Stimulated activated CD8-positive, alpha-beta memory T cell treated with anti-CD3 and anti-CD28 coated beads, Interleukin-15, amount 100 ng/mL, for 24 hours (primary cell): ENCODE measurements at regions not wholly inside any gene's neighbourhood (a gene's known extent, or its start where the extent isn't known, plus 50 kb on each side); places are given as distances from the start of the nearest gene placed in this dataset.

Experiments used
- DNase-seq: peaks from one replicate; pipeline ENCODE4 v3.0.0-alpha.2; 2020; ENCODE audit warnings: low read depth

DNA sequence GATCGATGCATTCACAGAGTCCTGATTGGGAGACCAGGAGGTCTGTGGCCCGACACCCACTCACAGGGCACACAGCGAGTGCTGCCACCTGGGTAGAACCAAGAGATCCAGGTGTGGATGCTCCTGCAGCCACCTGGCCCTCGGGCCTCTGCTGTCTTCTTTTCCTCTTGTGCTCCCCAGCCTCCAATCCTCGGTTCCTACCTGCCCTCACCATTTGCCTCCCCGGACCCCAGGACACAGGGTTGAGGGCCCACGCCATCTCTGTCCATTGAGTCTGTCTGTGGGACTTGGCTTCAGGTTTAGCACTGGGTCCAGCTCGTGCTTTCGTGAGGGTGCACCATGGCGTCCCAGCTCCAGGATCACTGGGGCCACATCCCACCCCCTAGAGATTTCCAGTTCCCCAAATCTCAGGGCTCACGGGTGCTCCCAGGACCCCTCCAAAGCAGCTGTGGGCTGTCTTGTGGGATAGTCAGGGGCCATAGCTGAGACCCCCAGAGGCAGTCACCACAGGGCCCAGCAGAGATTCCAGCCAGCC, 591.1 kb downstream of the BRD1 start:
- DNase-seq: no peak

DNA sequence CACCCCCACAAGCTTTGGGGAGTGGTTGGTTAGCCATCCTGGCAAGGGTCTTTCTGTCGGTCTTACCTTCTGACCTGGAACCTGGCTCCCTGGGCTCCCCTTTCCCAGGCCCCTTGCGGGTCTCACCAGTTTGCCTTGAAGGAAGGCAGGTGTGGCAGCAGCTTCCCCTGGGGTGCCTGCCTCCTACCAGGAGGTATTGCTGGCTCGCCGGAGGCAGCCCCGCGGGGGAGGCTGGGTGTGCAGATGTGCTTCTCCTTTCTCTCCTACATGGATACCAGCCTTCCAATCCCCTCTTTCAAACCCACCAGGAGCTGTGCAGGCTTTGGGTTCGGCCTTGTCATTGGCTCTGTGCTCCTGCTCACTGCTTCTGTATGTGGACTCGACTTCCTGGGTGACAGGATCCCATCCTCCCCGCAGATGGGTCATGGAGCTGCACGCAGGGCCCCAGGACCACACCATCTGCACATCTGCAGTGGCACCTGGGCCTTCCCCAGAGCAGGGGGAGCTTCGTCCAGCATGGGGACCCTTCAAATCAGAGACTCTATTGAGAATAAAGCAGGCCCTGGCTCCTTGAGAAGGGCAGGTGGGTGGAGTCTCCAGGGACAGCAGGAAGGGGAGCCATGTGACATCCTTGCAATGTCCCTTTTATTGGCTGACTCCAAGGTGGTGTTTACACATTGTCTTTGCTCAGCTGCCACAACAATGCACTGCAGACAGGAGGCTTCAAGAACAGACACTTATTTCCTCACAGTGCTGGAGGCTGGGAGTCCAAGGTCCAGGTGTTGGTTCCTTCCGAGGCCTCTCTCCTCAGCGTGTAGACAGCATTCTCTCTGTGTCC, 592.0 kb downstream of the BRD1 start:
- DNase-seq: no peak

DNA sequence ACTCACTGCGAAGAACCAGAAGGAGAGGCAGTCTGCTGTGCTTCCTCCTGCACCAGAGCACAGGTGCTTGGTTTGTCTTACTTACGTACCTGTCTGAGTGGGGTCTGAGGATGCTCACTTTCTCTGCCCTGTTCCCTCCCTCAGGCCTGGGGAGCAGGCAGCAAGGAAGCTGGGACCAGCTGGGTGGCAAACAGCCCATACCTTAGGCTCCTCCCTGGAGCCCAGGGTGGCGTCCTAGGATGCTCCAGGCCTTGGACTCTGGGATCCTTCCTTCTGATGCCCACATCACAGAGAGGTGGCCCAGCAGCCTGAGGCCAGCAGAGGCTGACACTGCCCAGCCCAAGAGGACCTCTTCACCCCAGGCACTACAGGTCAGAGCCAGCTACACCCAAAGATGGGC, 593.2 kb downstream of the BRD1 start:
- no peak for DNase-seq

DNA sequence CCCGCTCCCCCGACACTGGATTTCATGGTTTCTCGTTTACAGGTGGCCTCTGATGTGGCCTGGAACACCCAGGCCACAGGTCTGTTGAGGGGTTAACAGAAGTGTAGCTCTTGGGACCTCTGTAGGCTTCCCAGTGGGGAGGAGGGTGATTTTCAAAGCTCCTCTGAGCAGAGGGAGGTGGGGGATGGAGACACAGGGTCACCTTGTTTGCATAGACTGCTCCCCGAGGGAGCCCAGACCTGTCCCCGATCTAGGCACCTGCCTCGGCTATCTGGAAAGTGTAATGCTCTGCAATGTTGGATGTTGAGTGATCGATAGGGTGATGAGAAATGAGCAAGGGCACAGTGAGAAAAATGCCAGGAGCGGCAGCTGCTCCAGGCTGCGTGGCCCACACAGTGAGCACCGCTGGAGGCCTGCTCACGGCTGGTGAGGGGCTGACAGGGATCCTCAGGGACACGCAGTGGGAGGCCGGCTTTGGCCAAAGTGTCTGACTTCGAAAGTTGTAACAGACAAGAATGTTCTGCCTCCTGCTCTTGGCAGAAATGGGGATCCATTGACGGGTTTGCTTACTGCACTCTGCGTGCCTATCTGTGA, 594.1 kb downstream of the BRD1 start:
- DNase-seq: no peak

DNA sequence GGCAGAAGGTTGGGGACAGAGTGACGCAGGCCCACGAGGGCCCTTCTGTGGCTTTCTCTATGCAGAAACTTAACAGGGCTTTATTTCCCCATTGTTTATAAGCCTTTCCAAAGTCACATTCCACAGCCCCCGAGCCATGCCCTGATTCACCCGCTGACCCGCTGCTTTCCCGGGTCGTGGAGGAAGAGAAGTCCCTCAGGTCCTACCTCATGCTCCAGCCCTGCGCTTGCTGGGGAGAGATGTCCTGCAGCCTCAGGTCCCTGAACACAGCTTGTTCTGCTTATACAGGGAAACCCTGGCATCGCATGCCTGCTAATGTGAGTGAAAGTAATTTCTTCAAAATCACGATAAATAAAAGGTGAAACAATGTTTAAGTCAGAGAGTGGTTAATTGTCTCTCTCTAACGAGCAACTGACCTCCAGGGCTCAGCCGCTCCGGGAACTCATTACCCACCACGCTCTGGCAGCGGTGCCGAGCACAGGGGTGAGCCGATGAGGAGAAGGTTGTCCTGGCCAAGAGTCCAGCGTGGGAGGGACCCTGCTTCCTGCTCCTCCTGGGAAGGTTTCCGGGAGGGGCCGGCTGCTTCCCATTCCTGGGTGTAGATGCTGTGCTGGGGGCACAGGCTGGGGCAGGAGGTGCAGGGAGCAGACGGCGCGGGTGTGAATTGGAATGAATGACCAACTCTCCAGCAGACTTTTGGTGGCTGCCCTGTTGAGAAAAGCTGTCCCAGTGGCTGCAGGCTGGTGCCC, 595.2 kb downstream of the BRD1 start:
- DNase-seq: no peak

DNA sequence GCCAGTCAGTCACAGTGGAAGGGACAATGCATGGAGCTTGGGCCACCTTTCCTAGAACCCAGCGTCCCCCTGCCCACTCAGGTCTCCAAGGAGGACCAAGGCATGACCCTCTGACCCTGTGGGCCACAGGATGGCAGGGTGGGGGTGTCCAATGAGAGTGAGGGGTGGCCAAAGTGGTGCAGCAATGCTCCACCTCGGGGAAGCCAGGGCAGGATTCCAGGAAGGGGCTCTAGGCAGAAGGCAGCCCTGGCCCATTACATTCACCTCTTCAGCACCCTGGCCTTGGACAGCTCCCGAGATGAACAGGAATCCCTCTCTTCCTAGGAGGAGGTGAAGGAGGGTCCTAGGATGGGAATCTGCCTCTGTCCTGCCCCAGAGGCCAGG, 597.5 kb downstream of the BRD1 start:
- no peak for DNase-seq

DNA sequence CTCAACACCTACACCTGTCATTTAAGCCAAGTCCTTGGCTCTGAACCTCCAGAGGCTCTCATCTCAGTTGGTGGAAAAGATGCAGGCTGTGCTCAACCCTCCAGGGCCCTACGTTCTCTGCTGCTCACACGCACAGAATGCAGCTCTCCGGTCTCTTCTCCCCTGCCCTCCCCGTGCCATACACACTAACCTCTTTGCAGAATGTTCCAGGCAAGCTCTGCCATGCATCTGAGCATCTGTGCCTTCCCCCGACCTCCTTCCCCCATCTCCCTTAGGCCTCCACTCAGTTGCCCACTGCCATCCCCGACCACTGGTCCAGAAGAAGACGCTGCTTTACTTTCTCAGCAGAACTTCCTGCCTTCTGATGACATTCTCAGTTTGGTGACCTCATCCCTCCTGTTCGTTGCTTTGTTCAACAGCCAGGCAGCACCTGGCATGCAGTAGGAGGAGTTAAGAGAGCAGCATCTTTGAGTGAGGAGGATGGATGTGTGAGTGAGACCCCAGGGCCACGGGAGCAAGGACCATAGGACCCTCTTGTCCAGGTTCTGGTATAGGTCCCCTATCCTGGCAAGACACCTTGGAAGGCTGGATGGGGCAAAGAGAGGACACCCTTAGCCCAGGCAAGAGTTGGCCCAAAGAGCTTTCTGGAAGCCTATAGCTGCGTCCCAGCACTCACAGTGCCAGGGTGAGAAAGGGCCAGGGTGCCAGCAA, 598.0 kb downstream of the BRD1 start:
- no peak for DNase-seq

DNA sequence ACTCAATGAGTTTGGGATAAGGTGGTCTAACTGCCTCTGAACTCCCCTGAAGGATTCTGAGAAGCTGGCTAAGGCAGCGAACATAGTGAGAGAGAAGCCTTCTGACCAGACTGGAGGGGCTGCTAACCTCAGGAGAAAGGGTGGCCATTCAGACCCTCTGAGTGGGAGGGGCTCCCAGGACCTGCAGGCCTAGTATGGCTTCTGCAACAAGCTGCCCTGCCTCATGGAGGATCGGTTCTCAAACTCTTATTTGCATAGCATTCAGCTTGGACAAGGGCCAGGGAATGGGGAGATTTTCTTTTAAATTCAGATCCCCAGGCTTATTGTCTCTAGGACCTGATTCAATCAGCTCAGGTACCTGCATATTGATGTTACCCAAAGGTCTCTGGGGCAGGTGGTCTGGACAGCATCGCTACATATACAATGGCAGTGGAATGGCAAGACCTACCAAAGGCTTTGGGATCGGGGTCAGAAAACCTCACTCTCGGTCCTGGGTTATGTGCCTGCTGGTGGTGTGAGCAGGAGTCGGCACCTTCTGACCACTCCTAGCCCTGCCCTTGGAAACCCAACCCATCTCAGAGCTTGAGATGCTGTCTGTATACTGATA, 599.1 kb downstream of the BRD1 start:
- DNase-seq: no peak

DNA sequence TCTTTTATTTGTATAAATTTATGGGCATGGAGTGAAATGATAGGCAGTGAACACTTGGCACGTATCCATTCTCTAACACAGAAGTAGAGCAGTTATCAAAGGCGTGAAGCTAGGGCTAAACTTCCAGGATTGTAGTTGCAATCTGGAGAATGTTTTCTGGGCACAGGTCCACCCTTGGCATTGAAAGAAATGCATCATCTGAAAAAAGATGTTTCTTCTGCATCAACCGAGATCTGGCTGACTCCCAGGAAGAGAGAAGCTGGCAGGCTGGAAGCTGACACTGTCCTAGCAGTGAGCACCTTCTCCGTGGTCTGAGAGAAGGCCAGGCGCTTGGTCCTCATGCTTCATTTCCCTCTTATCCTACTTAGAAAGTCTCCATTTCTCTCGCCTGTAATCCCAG, 600.0 kb downstream of the BRD1 start:
- no peak for DNase-seq

DNA sequence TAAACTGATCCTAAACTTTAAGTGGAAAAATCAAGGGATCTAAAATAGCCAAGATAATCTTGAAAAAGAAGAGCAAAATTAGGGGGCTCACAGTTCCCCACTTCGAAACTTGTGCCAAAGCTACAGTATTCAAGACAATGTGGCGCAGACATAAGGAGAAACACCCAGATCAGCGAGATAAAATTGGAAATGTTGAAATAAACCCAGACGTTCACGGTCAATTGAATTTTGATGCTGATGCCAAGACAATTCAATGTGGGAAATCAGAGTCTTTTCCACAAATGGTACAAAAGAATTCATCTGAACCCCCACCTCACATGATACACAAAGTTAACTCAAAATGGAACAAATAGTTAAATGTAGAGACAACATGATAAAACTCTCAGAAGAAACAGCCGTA, 601.6 kb downstream of the BRD1 start:
- DNase-seq: no peak

DNA sequence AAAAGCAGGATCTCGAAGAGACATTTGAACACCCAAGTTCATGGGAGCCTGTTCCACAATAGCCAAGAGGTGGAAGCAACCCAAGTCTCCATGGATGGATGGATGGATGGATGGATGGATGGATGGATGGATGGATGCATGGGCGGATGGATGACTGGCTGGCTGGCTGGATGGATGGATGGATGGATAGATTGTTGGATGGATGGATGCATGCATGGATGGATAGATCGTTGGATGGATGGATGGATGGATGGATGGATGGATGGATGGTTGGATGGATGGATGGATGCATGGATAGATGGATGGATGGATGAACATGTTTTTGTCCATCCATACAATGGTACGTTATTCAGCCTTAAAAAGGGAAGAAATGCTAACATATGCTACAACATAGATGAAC, 603.4 kb downstream of the BRD1 start:
- DNase-seq: no peak

DNA sequence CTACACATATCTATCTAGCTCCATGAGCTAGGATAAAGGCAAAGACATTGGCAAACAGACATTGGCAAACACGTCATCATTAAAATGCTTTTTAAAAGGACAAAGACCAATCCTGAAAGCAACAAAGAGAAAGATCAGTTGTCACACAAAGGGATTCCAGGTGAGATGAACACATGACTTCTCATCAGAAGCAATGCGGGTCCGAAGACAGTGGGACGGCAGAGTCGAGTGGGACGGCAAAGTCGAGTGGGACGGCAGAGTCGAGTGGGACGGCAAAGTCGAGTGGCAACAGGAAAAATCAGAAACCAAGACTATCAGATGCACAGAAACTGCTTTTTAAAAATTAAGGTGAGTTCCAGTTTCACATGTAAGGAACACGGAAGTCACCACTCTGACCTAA, 609.5 kb downstream of the BRD1 start:
- DNase-seq: no peak

DNA sequence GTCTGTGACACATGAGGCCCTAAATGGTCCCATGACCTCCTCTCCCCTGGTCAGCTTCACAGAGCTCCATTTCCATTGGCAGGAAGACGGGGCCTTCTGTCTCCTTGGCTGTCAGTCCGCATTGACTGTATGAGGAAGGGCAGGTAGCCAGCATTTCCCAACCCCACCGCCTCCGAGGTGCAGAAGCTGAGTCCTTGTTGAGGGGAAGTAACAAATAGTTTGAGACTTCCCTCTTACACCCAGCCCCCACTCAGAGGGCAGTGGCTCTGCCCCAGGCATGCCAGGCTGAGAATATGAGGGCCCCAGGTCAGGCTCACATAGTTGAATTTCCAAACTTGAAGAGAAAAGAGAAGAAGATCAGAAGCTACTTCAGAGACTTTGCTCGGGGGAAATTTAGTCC, 611.1 kb downstream of the BRD1 start:
- DNase-seq: no peak

DNA sequence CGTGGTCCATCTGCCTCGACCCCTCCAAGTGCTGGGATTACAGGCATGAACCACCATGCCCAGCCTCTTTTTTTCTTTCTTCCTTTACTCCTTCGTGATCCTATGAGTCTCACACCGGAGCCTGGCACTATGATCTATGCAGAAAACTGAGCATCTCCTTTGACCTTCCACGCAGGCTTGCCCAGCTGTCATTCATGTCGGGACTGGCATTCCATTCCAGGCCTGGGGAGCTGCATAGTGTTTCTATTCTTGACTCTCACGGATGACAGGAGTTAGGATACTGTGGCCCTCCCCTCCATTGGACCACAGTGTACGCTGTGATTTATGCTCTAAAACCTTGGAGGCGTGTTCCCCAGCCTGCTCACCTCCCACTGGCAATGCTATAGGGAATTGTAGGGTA, 611.8 kb downstream of the BRD1 start:
- DNase-seq: no peak

DNA sequence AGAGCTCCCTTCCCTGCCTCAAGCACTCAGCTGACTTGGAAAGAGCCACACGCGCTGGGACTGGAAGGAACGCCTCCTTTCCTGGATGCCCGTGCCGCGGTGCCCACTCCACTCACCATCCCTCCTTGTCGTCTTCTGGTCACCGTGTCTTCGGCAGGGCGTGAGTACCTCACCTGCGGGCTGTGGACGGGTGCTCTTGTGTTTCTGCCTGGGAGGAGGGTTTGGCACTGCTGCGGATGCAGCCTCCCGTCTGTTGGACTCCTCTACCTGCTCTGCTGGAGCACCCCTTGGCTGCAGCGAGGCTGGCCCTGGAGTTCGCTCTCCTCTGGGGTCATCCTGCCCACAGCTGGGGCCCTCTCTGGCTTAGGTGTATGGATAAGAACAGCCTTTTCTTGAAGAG, 612.7 kb downstream of the BRD1 start:
- no peak for DNase-seq

DNA sequence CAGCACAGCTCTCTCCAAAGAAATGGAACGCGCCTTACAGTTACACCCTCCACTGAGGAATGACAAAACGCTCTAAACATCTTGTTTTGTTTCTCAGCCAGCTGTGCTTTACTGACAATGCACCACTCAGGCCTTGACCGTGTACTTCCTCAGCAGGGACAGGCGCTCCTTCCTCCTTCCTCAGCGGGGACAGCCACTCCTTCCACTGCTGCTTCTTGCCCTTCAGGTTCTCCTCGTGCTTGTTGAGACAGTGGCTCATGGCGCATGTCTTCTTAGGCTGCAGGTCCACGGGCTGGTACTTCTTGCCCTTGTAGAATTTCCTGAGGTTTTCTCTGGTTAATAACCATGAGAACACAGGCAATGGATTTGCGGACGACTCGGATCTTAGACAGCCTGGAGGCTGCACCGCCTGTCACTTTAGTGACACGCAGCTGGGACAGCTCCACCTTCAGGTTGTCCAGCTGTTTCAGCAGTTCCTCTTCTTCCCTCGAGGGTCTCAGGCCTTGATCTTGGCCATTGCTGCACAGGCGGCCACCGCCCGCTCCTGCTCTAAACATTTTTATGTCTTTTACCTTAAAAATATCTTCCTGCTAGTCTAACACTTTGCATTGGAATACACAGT, 613.8 kb downstream of the BRD1 start:
- no peak for DNase-seq

DNA sequence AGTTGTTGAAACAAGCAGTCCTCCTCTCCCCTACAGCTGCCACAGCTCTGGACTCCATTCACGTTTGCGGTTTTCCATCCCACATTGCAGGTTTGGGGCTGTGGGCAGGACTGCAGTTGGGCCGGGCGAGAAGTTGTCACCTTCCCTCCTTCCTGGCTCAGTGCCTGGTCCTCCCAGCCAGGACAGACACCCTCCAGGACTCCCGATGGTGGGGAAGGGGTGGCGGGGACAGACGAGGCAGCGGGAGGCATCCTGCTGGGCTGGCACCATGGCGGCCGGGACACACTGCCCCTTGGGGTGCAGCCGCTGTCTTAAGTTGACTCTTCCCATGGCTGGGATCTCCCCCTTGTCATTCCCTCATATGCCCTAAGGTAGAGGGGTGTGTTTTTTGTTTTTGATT, 615.2 kb downstream of the BRD1 start:
- no peak for DNase-seq

DNA sequence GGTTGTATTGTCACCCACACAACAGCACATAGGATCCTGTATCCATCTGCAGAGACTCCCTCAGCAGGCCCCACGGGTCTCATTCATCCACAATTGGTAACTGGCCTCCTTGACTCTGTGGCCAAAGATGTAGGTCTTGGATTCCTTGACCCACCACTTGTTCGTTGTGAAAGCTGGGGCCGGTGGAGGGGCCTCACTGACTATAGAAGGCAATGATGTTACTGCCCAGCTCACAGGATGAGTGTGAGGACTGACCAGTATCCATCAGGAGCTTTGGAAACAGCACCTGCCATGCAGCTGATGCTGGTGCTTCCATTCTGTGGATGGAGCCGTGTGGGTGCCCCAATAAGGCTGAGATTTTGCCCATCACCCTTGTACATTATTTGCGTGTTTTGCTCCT, 615.7 kb downstream of the BRD1 start:
- DNase-seq: no peak

DNA sequence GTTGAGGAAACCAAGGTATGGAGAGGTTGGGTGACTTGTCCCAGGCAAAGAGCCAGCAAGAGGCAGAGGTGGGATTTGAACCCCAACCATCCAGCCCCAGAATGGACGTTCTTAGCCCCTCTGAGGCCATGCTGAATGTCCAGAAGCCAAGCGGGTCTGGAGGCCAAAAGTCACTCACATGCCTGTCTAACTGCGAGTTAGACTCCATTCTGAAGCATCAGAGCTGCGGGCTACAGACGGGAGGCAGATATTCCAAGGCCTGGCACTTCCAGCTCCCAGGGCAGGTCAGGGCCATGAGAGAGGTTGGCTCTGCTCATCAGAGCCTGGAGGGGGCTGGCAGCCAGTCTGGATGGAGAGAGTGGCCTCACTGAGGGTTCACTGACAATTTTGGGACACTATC, 616.5 kb downstream of the BRD1 start:
- no peak for DNase-seq

DNA sequence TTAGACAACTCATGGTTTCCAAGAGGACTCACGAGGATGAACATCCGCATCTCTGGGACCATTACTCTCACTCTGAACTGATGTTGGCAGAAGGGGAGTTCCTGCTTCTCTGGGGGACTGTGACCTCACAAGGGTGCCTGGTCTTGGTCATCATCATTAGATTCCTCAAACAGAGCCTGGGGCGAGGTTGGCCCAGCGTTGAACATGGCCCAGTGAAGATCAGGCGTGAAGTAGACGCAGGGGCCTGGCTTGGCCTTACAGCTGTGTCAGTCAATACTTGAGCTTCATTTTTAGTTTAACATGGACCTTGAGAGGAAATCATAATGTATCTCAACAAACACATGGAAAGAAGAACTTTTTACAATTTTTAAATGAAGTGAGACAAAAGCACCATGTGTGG, 617.1 kb downstream of the BRD1 start:
- DNase-seq: no peak

DNA sequence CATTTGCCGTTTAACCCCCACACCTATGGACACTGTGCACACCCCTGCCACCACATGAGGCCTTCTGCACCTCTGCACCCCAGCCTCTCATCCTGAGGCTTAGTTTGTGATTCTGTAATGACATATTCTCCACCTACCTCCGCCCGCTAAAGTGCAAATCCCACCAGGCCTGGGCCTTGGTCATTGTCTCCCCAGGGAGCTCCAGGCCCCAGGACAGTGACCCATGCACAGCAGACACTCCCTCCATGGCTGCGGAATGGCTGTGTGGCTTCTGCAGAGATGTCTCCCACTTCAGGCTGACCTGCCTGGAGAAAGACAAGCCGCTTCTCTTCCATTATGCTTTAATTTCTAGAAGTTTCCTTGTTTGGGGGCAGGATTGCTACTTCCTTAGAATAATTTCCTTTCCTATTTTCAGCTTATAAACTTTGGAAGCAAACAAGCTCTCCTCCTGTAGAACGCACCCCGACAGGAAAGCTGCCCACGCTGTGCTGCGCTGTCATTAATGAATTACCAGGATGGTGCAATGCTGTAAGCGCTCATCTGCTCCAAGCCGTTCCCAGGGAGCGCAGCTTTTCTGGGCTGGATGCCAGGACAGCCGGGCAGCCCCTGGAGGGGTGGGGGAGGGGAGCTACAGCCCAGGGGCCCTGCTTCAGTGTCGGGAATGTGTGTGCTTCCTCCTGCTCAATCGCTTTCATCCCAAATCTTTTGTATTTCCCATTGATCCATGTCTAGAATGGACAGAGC, 618.0 kb downstream of the BRD1 start:
- no peak for DNase-seq
